Aorta (tissue), 5 donors: ENCODE measurements at regions not wholly inside any gene's neighbourhood (a gene's known extent, or its start where the extent isn't known, plus 50 kb on each side); places are given as distances from the start of the nearest gene placed in this dataset.

Source experiments
- ATAC-seq: fragments of 200-7000 bp; cut with Tn5 transposase; one replicate; pipeline ENCODE4 v1.9.1; 2022; ENCODE audit warnings: moderate library complexity; ENCODE audit not compliant: low FRiP score
- DNase-seq, 2 donors: peaks; one replicate each; pipeline ENCODE4 v3.0.0-alpha.2; 2020
- H3K27ac ChIP-seq, 2 donors: one replicate each; pipeline ENCODE4 v1.5.1; 2013; ENCODE audit warnings: low read length in 2 of 2, mild to moderate bottlenecking in 2 of 2, moderate library complexity in 2 of 2, control low read depth in 1 of 2, inconsistent platforms in 1 of 2, low read depth in 1 of 2
- H3K27me3 ChIP-seq, 2 donors: one replicate each; pipeline ENCODE4 v1.6.1; 2013; ENCODE audit warnings: control low read depth in 1 of 2, low read length in 1 of 2, mild to moderate bottlenecking in 1 of 2, moderate library complexity in 1 of 2; ENCODE audit not compliant: insufficient read depth in 2 of 2, control insufficient read depth in 1 of 2
- H3K36me3 ChIP-seq, 2 donors: one replicate each; pipeline ENCODE4 v1.6.1; 2013; ENCODE audit warnings: control low read depth in 1 of 2, low read length in 1 of 2, mild to moderate bottlenecking in 1 of 2; ENCODE audit not compliant: insufficient read depth in 2 of 2, control insufficient read depth in 1 of 2
- H3K4me1 ChIP-seq, 2 donors: one replicate each; pipeline ENCODE4 v1.6.1; 2013; ENCODE audit warnings: low read length in 2 of 2, control low read depth in 1 of 2, mild to moderate bottlenecking in 1 of 2, moderate library complexity in 1 of 2; ENCODE audit not compliant: insufficient read depth in 2 of 2, control insufficient read depth in 1 of 2
- H3K4me3 ChIP-seq, 2 donors: one replicate each; pipeline ENCODE4 v1.5.1; 2013; ENCODE audit warnings: low read length in 2 of 2, control low read depth in 1 of 2, mild to moderate bottlenecking in 1 of 2
- H3K9me3 ChIP-seq: one replicate; pipeline ENCODE4 v1.6.1; 2013; ENCODE audit warnings: mild to moderate bottlenecking, low read length; ENCODE audit not compliant: control insufficient read depth
- WGBS, 2 donors: extraction: QIAGEN DNeasy Blood & Tissue Kit; methylation state at CpG; one replicate each; pipeline ENCODE4 v1.1.7; 2013; 5-methylcytosine and 5-hydroxymethylcytosine counted together
- intact Hi-C, 2 donors: fragments of 100-400 bp; cut with DNase I; formaldehyde crosslinking; loops; one replicate each; pipeline versions ENCODE4 v1.14.2 to v1.15.0; 2022
- donor health status: healthy with polysubstance abuse.
- donor health status: Bipolar disorder and iron deficiency.
- donor health status: DM: no; HTN: no; CAD: no.
- donor health status: DM: no; HTN: no; CAD: no.
- donor health status: DM: yes; HTN: yes; CAD: no.

GRCh38 chr22:49638001-49638400, 189.7 kb downstream of the BRD1 start:
- no peaks in the 10 kb centered on the region for H3K36me3 ChIP-seq
- H3K27ac ChIP-seq = no peak overlapping the region
- no peak overlapping the region for H3K4me3 ChIP-seq
- H3K27me3 ChIP-seq = no peaks in the 10 kb centered on the region
- intact Hi-C loops = no loop called here
- no peaks in the 10 kb centered on the region for H3K9me3 ChIP-seq
- ATAC-seq (no peak), DNase-seq (no peak)
- H3K4me1 ChIP-seq = no peaks in the 10 kb centered on the region
- WGBS, 2 donors = 90 to 91% methylated on average over 17 of the region's 17 CpGs

- Histone ChIP-seq H3K27ac (no peak overlapping the region), H3K4me3 (no peak overlapping the region), H3K36me3 (no peaks in the 10 kb centered on the region), H3K9me3 (no peaks in the 10 kb centered on the region), H3K27me3 (no peaks in the 10 kb centered on the region), H3K4me1 (no peaks in the 10 kb centered on the region)
- no peak for ATAC-seq
- 87 to 90% methylated on average over 27 to 28 of the region's 28 CpGs for WGBS, 2 donors
- DNase-seq = no peak
- intact Hi-C loops = no loop called here
Observed at GRCh38 chr22:49637255-49637760, 190.4 kb downstream of the BRD1 start.

- H3K27me3 ChIP-seq = no peaks in the 10 kb centered on the region
- ATAC-seq (no peak), DNase-seq (no peak)
- WGBS, 2 donors = 80 to 89% methylated on average over 17 of the region's 17 CpGs
- H3K27ac ChIP-seq = no peak overlapping the region
- no peak overlapping the region for H3K4me3 ChIP-seq
- H3K9me3 ChIP-seq = no peaks in the 10 kb centered on the region
- no peaks in the 10 kb centered on the region for H3K4me1 ChIP-seq
- H3K36me3 ChIP-seq = no peaks in the 10 kb centered on the region
- intact Hi-C loops = no loop called here
Observed at GRCh38 chr22:49636649-49637048, 191.0 kb downstream of the BRD1 start.

- H3K4me3 ChIP-seq = no peak overlapping the region
- 63 to 69% methylated on average over 10 of the region's 10 CpGs for WGBS, 2 donors
- H3K27me3 ChIP-seq = no peaks in the 10 kb centered on the region
- H3K36me3 ChIP-seq = no peaks in the 10 kb centered on the region
- H3K27ac ChIP-seq = no peak overlapping the region
- H3K9me3 ChIP-seq = no peaks in the 10 kb centered on the region
- ATAC-seq (no peak), DNase-seq (no peak)
- H3K4me1 ChIP-seq = no peaks in the 10 kb centered on the region
- intact Hi-C loops = no loop called here
Observed at GRCh38 chr22:49636214-49636613, 191.5 kb downstream of the BRD1 start.

GRCh38 chr22:49634006-49634772, 193.5 kb downstream of the BRD1 start:
- Histone ChIP-seq H3K9me3 (no peaks in the 10 kb centered on the region), H3K4me1 (no peaks in the 10 kb centered on the region), H3K27ac (no peak overlapping the region), H3K4me3 (no peak overlapping the region), H3K27me3 (no peaks in the 10 kb centered on the region), H3K36me3 (no peaks in the 10 kb centered on the region)
- peak in 1 of 2 donors; percentile 37 for DNase-seq
- whole genome bisulfite sequencing, 2 donors = 83 to 87% methylated on average over 22 of the region's 22 CpGs
- ATAC-seq = no peak
- intact Hi-C loops = no loop called here

- ATAC-seq = peak; percentile 30
- Histone ChIP-seq H3K9me3 (no peaks in the 10 kb centered on the region), H3K4me3 (no peak overlapping the region), H3K4me1 (no peaks in the 10 kb centered on the region), H3K36me3 (no peaks in the 10 kb centered on the region), H3K27ac (no peak overlapping the region), H3K27me3 (no peaks in the 10 kb centered on the region)
- intact Hi-C loops = no loop called here
- 75 to 82% methylated on average over 12 of the region's 12 CpGs for WGBS, 2 donors
- peak in 1 of 2 donors; percentile 35 for DNase-seq
Observed at GRCh38 chr22:49633010-49633324, 194.7 kb downstream of the BRD1 start.

- no peak overlapping the region for H3K4me3 ChIP-seq
- H3K9me3 ChIP-seq = no peaks in the 10 kb centered on the region
- ATAC-seq (peak; percentile 66), DNase-seq (peak in 1 of 2 donors; percentile 59)
- H3K4me1 ChIP-seq = no peaks in the 10 kb centered on the region
- intact Hi-C loops = no loop called here
- 8 to 10% methylated on average over 51 of the region's 51 CpGs for WGBS, 2 donors
- H3K27ac ChIP-seq = no peak overlapping the region
- H3K36me3 ChIP-seq = no peaks in the 10 kb centered on the region
- no peaks in the 10 kb centered on the region for H3K27me3 ChIP-seq
Observed at GRCh38 chr22:49632199-49633009, 195.3 kb downstream of the BRD1 start.

GRCh38 chr22:49630448-49630946, 197.2 kb downstream of the BRD1 start:
- Histone ChIP-seq H3K27ac (no peak overlapping the region), H3K9me3 (no peaks in the 10 kb centered on the region), H3K4me3 (no peak overlapping the region), H3K27me3 (no peaks in the 10 kb centered on the region), H3K36me3 (no peaks in the 10 kb centered on the region), H3K4me1 (no peaks in the 10 kb centered on the region)
- ATAC-seq (no peak), DNase-seq (no peak)
- 86 to 88% methylated on average over 17 of the region's 17 CpGs for WGBS, 2 donors
- intact Hi-C loops = no loop called here
